Activated CD4-positive, alpha-beta T cell treated with anti-CD3 and anti-CD28 coated beads for 36 hours (primary cell): ENCODE measurements at regions not wholly inside any gene's neighbourhood (a gene's known extent, or its start where the extent isn't known, plus 50 kb on each side); places are given as distances from the start of the nearest gene placed in this dataset.

Source experiments
- ATAC-seq: fragments of 200-7000 bp; cut with Tn5 transposase; one replicate; pipeline ENCODE4 v1.10.0; 2021; ENCODE audit warnings: mild to moderate bottlenecking, moderate library complexity
- CTCF ChIA-PET: fragments of 350-600 bp; sonication (Branson Sonifier 250); formaldehyde crosslinking; loops from one replicate; lab custom pipeline; 2021; ENCODE audit warnings: antibody characterized with exemption; lab: Charles Lee
- POLR2A ChIA-PET: fragments of 350-600 bp; sonication (Branson Sonifier 250); formaldehyde crosslinking; loops from one replicate; lab custom pipeline; 2021; ENCODE audit warnings: antibody characterized with exemption, inconsistent platforms; lab: Charles Lee
- DNase-seq: peaks from one replicate; pipeline ENCODE4 v3.0.0-alpha.2; 2020
- H3K27ac Mint-ChIP-seq: one replicate; pipeline ENCODE4 v1.8.0; 2021; ENCODE audit warnings: mixed read lengths
- H3K27me3 Mint-ChIP-seq: one replicate; pipeline ENCODE4 v1.8.0; 2021; ENCODE audit warnings: mixed read lengths
- H3K36me3 Mint-ChIP-seq: one replicate; pipeline ENCODE4 v1.8.0; 2021; ENCODE audit warnings: low read depth, mixed read lengths
- H3K4me1 Mint-ChIP-seq: one replicate; pipeline ENCODE4 v1.8.0; 2021; ENCODE audit warnings: mixed read lengths
- H3K4me3 Mint-ChIP-seq: one replicate; pipeline ENCODE4 v1.8.0; 2021; ENCODE audit warnings: mild to moderate bottlenecking, moderate library complexity, mixed read lengths
- H3K9me3 Mint-ChIP-seq: one replicate; pipeline ENCODE4 v1.8.0; 2021; ENCODE audit warnings: low read depth, mixed read lengths
- intact Hi-C, 2 experiments: fragments of 100-400 bp; cut with DNase I in 1 of 2; cut with micrococcal nuclease in 1 of 2; formaldehyde crosslinking; loops; one replicate each; pipeline versions ENCODE4 v1.14.2 to v1.15.1; 2022 to 2024; cut with DNase I, micrococcal nuclease

GRCh38 chr10:62614389-62615157 lies 189.9 kb upstream of the ADO start:
- DNase-seq (peak; percentile 58), ATAC-seq (peak; percentile 85)
- Mint-ChIP-seq H3K9me3 (peaks cover 3% of the 10 kb centered on the region), H3K27ac (peak overlapping the region; percentile 6), H3K4me3 (no peak overlapping the region), H3K4me1 (peaks cover 29% of the 10 kb centered on the region), H3K36me3 (no peaks in the 10 kb centered on the region), H3K27me3 (peaks cover 13% of the 10 kb centered on the region)
- intact Hi-C loops: loop anchor here (1.0 to 5.0 kb wide), 8 partner anchors 22 to 543 kb away; no protein-coding TSS in a partner anchor
- POLR2A ChIA-PET: interaction anchor here (0.6 to 0.8 kb wide), 3 partner anchors 67 to 304 kb away, joined by 3 to 5 read pairs (median 3); no protein-coding TSS in a partner anchor
- CTCF ChIA-PET: interaction anchor here (1.0 to 2.5 kb wide), 5 partner anchors 22 to 195 kb away, joined by 3 to 9 read pairs (median 4); no protein-coding TSS in a partner anchor

- H3K27me3 Mint-ChIP-seq: peaks cover 6% of the 10 kb centered on the region
- ATAC-seq (no peak), DNase-seq (peak; percentile 26)
- no peak overlapping the region for H3K4me3 Mint-ChIP-seq
- peaks cover 27% of the 10 kb centered on the region for H3K4me1 Mint-ChIP-seq
- H3K27ac Mint-ChIP-seq: no peak overlapping the region
- ChIA-PET CTCF (interaction anchor here (0.6 to 1.3 kb wide), 3 partner anchors 8 to 544 kb away, joined by 3 to 4 read pairs (median 4); no protein-coding TSS in a partner anchor), POLR2A (no interaction called here)
- H3K9me3 Mint-ChIP-seq: peaks cover under 1% of the 10 kb centered on the region
- intact Hi-C loops: no loop called here
- no peaks in the 10 kb centered on the region for H3K36me3 Mint-ChIP-seq
These were observed 187.5 kb upstream of the ADO start for GRCh38 chr10:62616885-62617590.

GRCh38 chr10:62617652-62618051 lies 186.9 kb upstream of the ADO start:
- H3K27ac Mint-ChIP-seq: no peak overlapping the region
- H3K27me3 Mint-ChIP-seq: peaks cover 5% of the 10 kb centered on the region
- no peaks in the 10 kb centered on the region for H3K9me3 Mint-ChIP-seq
- ChIA-PET POLR2A (interaction anchor here (0.5 kb wide), 1 partner anchor 39 kb away, joined by 4 read pairs; no protein-coding TSS in a partner anchor), CTCF (interaction anchor here (0.6 to 1.3 kb wide), 3 partner anchors 9 to 38 kb away, joined by 3 to 4 read pairs (median 3); no protein-coding TSS in a partner anchor)
- DNase-seq (no peak), ATAC-seq (no peak)
- H3K36me3 Mint-ChIP-seq: no peaks in the 10 kb centered on the region
- H3K4me1 Mint-ChIP-seq: peaks cover 27% of the 10 kb centered on the region
- H3K4me3 Mint-ChIP-seq: no peak overlapping the region
- intact Hi-C loops: no loop called here

- Mint-ChIP-seq H3K36me3 (no peaks in the 10 kb centered on the region), H3K4me1 (peaks cover 27% of the 10 kb centered on the region)
These were observed 186.5 kb upstream of the ADO start for GRCh38 chr10:62618054-62618453.

GRCh38 chr10:62618576-62619412 lies 185.7 kb upstream of the ADO start:
- intact Hi-C loops: no loop called here
- ChIA-PET CTCF (interaction anchor here (1.0 to 1.4 kb wide), 5 partner anchors 25 to 200 kb away, joined by 3 to 6 read pairs (median 3); no protein-coding TSS in a partner anchor), POLR2A (interaction anchor here (0.6 kb wide), 1 partner anchor 198 kb away, joined by 3 read pairs; no protein-coding TSS in a partner anchor)
- Mint-ChIP-seq H3K4me3 (no peak overlapping the region), H3K27me3 (peaks cover 5% of the 10 kb centered on the region), H3K36me3 (no peaks in the 10 kb centered on the region), H3K9me3 (no peaks in the 10 kb centered on the region), H3K4me1 (peaks cover 21% of the 10 kb centered on the region), H3K27ac (no peak overlapping the region)
- DNase-seq (no peak), ATAC-seq (no peak)

More at GRCh38 chr10:62618054-62618453, 186.5 kb upstream of the ADO start:
- POLR2A ChIA-PET: interaction anchor here (0.5 kb wide), 1 partner anchor 40 kb away, joined by 4 read pairs; no protein-coding TSS in a partner anchor
- Mint-ChIP-seq H3K27me3 (peaks cover 5% of the 10 kb centered on the region), H3K9me3 (no peaks in the 10 kb centered on the region), H3K4me3 (no peak overlapping the region), H3K27ac (no peak overlapping the region)
- ATAC-seq: no peak
- no peak for DNase-seq
- intact Hi-C loops: no loop called here
- CTCF ChIA-PET: interaction anchor here (0.6 to 1.3 kb wide), 3 partner anchors 9 to 38 kb away, joined by 3 to 4 read pairs (median 3); no protein-coding TSS in a partner anchor

GRCh38 chr10:62619413-62619738 lies 185.1 kb upstream of the ADO start:
- intact Hi-C loops: no loop called here
- DNase-seq: no peak
- Mint-ChIP-seq H3K9me3 (no peaks in the 10 kb centered on the region), H3K27me3 (peaks cover 5% of the 10 kb centered on the region), H3K36me3 (no peaks in the 10 kb centered on the region), H3K4me1 (peaks cover 16% of the 10 kb centered on the region), H3K4me3 (no peak overlapping the region), H3K27ac (no peak overlapping the region)
- ChIA-PET POLR2A (interaction anchor here (0.6 kb wide), 1 partner anchor 197 kb away, joined by 3 read pairs; no protein-coding TSS in a partner anchor), CTCF (interaction anchor here (0.8 to 1.4 kb wide), 5 partner anchors 9 to 199 kb away, joined by 3 to 6 read pairs (median 3); no protein-coding TSS in a partner anchor)
- ATAC-seq: no peak

- ChIA-PET POLR2A (no interaction called here), CTCF (interaction anchor here (0.8 to 1.4 kb wide), 2 partner anchors 11 to 140 kb away, joined by 3 to 4 read pairs; no protein-coding TSS in a partner anchor)
- ATAC-seq: peak; percentile 70
- Mint-ChIP-seq H3K4me1 (peaks cover 7% of the 10 kb centered on the region), H3K4me3 (no peak overlapping the region), H3K27ac (no peak overlapping the region), H3K27me3 (peaks cover 5% of the 10 kb centered on the region), H3K9me3 (no peaks in the 10 kb centered on the region), H3K36me3 (no peaks in the 10 kb centered on the region)
- DNase-seq: no peak
- intact Hi-C loops: no loop called here
These were observed 184.0 kb upstream of the ADO start for GRCh38 chr10:62620491-62620890.

GRCh38 chr10:62623223-62623622 lies 181.3 kb upstream of the ADO start:
- ATAC-seq: no peak
- H3K4me3 Mint-ChIP-seq: no peak overlapping the region
- intact Hi-C loops: no loop called here
- no peaks in the 10 kb centered on the region for H3K36me3 Mint-ChIP-seq
- CTCF ChIA-PET: interaction anchor here (0.9 to 2.1 kb wide), 4 partner anchors 12 to 66 kb away, joined by 3 to 10 read pairs (median 4); no protein-coding TSS in a partner anchor
- POLR2A ChIA-PET: no interaction called here
- peaks cover 14% of the 10 kb centered on the region for H3K4me1 Mint-ChIP-seq
- no peak for DNase-seq
- H3K27ac Mint-ChIP-seq: no peak overlapping the region
- H3K9me3 Mint-ChIP-seq: no peaks in the 10 kb centered on the region
- H3K27me3 Mint-ChIP-seq: peaks cover 4% of the 10 kb centered on the region

GRCh38 chr10:62625484-62625883 lies 179.0 kb upstream of the ADO start:
- Mint-ChIP-seq H3K27me3 (peaks cover 4% of the 10 kb centered on the region), H3K27ac (no peak overlapping the region), H3K4me3 (no peak overlapping the region), H3K4me1 (peaks cover 11% of the 10 kb centered on the region), H3K36me3 (no peaks in the 10 kb centered on the region), H3K9me3 (no peaks in the 10 kb centered on the region)
- CTCF ChIA-PET: no interaction called here
- intact Hi-C loops: no loop called here
- ATAC-seq (no peak), DNase-seq (no peak)
- POLR2A ChIA-PET: interaction anchor here (0.7 kb wide), 1 partner anchor 133 kb away, joined by 3 read pairs; no protein-coding TSS in a partner anchor

- Mint-ChIP-seq H3K9me3 (no peaks in the 10 kb centered on the region), H3K36me3 (no peaks in the 10 kb centered on the region), H3K27me3 (peaks cover 2% of the 10 kb centered on the region), H3K27ac (no peak overlapping the region), H3K4me3 (no peak overlapping the region), H3K4me1 (peaks cover 8% of the 10 kb centered on the region)
- ATAC-seq: no peak
- no peak for DNase-seq
- POLR2A ChIA-PET: interaction anchor here (0.7 kb wide), 1 partner anchor 133 kb away, joined by 3 read pairs; no protein-coding TSS in a partner anchor
- intact Hi-C loops: no loop called here
- CTCF ChIA-PET: no interaction called here
These were observed 178.4 kb upstream of the ADO start for GRCh38 chr10:62626079-62626478.
